DOHH2 (cell line): ENCODE measurements at regions not wholly inside any gene's neighbourhood (a gene's known extent, or its start where the extent isn't known, plus 50 kb on each side); places are given as distances from the start of the nearest gene placed in this dataset.

ENCODE experiments used
- EZH2phosphoT487 ChIP-seq: fragments of 200-600 bp; sonication (generic); IDR thresholded peaks from 2 replicates; pipeline ENCODE4 v1.6.1; 2017; ENCODE audit warnings: borderline replicate concordance, mild to moderate bottlenecking, antibody characterized with exemption, low read length, moderate library complexity, mixed read lengths
- TF ChIP-seq, protein P1 (sequence below): fragments of 200-600 bp; sonication (generic); IDR thresholded peaks from one replicate; pipeline ENCODE4 v1.5.1; 2014; ENCODE audit warnings: antibody characterized with exemption, mild to moderate bottlenecking, low read depth, low read length; ENCODE audit not compliant: poor library complexity, severe bottlenecking

DNA sequence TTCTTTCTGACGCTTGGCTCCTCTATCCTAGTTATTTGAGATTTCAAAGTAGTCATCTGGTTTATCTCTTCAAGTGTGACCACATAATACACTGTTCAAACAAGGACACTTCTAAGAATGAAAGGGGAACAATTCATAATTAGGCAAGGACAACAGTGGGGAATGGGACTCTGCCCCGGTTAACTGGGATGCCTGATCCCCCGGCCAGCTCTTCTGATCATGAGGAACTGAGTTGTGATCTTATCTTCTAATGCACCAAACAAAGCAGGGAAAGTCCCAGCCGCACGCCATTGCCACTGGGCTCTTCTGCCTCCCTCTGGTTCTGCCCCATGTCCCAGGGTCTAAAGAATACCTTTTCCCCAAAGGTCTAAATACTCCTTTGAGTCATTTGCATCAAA lies 158.2 kb upstream of the IRF2BP2 start:
- TF ChIP-seq, protein P1, sequence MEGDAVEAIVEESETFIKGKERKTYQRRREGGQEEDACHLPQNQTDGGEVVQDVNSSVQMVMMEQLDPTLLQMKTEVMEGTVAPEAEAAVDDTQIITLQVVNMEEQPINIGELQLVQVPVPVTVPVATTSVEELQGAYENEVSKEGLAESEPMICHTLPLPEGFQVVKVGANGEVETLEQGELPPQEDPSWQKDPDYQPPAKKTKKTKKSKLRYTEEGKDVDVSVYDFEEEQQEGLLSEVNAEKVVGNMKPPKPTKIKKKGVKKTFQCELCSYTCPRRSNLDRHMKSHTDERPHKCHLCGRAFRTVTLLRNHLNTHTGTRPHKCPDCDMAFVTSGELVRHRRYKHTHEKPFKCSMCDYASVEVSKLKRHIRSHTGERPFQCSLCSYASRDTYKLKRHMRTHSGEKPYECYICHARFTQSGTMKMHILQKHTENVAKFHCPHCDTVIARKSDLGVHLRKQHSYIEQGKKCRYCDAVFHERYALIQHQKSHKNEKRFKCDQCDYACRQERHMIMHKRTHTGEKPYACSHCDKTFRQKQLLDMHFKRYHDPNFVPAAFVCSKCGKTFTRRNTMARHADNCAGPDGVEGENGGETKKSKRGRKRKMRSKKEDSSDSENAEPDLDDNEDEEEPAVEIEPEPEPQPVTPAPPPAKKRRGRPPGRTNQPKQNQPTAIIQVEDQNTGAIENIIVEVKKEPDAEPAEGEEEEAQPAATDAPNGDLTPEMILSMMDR = no peak
- no peak for TF ChIP-seq EZH2phosphoT487
